Activated CD8-positive, alpha-beta memory T cell treated with anti-CD3 and anti-CD28 coated beads for 4 hours (primary cell): ENCODE measurements at regions not wholly inside any gene's neighbourhood (a gene's known extent, or its start where the extent isn't known, plus 50 kb on each side); places are given as distances from the start of the nearest gene placed in this dataset.
"Not testable (repeated sequence)": the region's sequence is repeated elsewhere in the genome, so short reads cannot be mapped to it uniquely, and the experiment has no call there.

ENCODE experiments used
- DNase-seq, 2 donors: peaks; one replicate each; pipeline ENCODE4 v3.0.0-alpha.2; 2020; ENCODE audit warnings: low read depth in 2 of 2

DNA sequence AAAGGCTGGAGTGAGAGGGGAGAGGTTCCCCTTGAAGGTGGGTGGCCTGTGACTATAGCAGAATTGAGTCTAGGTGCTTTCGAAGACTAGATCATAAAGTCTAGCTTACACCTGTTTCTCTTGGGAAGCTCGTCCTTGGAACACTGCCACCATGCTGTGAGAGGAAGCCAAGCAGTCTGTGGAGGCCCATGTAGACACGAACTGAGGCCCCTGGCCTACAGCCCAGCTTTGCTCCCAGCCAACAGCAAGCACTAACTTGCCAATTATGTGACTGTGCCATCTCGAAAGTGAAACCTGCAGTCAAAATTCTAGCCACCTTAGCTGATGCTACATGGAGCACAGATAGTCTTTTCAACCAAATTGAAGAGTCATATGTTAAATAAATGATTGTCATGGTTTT is 190.5 kb upstream of the NECTIN3 start:
- DNase-seq, result no peak

DNA sequence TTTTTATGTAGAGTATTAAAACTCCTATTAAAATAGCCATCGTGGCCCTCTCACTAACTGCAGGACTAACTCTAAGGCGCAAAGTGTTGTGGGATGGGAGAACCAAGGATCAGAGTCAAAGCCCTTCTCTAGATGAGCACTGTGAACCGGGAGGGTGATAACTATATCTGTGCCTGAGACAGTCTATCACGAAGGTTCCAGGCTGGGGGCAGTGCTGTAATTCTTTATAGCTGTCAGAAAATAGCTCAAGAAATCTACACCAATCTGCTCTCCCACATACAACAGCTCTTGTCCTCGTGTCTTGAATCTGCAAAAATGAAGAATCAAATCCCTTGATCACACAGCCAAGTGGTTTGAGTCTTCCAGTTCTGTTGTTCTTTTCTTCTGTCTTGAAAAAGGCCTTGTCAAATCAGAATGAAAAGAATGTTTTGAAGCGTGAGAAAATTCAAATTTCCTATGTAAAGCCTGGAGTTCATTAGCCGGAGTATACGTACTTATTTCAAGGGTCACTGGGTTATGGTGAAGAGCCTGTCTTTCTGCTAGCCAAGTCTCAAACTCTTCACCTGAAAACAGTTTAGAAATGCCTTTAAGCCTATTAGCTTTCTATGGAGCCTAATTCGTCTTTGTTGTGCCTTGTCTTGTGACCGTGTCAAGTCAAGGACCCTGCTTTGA is 185.3 kb upstream of the NECTIN3 start:
- no peak for DNase-seq

DNA sequence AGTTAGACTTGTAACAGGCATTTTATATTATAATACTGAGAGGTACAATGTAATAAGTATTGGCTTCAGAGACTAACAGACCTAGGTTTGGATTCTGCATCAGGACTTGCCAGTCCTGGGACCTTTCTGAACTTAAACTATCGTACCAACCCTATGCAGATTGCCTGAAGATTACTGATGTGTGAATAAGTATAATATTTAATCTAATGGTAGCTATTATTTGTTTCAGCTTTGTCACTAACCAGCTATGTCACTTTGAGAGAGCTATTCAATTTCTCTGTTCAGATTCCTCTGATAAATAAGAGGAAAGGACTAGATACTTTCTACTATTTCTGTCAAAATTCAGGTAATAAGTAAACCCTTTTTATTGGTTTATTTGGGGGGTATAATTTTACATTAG is 184.4 kb upstream of the NECTIN3 start:
- DNase-seq, result no peak

DNA sequence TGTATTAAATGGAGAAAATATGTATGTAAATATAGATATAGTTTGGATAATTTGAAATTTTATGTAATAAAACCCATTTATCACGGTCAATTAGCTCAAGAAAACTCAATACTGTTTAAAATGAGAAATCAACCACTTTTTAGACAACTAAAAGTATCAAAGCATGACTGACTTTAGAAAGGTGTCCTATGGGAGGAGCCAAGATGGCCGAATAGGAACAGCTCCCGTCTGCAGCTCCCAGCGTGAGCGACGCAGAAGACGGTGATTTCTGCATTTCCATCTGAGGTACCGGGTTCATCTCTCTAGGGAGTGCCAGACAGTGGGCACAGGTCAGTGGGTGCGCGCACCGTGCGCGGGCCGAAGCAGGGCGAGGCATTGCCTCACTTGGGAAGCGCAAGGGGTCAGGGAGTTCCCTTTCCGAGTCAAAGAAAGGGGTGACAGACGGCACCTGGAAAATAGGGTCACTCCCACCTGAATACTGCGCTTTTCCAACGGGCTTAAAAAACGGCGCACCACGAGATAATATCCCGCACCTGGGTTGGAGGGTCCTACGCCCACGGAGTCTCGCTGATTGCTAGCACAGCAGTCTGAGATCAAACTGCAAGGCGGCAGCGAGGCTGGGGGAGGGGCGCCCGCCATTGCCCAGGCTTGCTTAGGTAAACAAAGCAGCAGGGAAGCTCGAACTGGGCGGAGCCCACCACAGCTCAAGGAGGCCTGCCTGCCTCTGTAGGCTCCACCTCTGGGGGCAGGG is 182.8 kb upstream of the NECTIN3 start:
- DNase-seq, result not testable (repeated sequence)

DNA sequence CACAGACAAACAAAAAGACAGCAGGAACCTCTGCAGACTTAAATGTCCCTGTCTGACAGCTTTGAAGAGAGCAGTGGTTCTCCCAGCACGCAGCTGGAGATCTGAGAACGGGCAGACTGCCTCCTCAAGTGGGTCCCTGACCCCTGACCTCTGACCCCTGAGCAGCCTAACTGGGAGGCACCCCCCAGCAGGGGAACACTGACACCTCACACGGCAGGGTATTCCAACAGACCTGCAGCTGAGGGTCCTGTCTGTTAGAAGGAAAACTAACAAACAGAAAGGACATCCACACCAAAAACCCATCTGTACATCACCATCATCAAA is 182.3 kb upstream of the NECTIN3 start:
- DNase-seq, result not testable (repeated sequence)

DNA sequence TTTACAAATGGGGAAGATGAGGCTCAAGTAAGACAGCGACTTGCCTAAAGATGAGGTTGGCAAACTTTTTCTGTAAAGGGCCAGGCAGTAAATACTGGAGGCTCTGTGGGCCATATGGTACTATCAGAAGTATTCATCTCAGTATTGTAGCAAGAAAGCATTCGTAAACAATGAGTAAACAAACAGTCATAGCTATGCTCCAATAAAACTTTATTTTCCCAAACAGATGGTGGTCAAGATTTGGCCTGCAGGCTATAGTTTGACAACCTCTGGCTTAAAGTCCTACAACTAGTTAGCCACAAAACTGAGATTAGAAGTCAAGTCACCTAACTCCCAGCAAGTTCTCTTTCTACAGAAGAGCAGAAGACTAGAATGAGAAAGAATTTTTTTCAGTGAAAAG is 177.0 kb upstream of the NECTIN3 start:
- DNase-seq, result no peak

DNA sequence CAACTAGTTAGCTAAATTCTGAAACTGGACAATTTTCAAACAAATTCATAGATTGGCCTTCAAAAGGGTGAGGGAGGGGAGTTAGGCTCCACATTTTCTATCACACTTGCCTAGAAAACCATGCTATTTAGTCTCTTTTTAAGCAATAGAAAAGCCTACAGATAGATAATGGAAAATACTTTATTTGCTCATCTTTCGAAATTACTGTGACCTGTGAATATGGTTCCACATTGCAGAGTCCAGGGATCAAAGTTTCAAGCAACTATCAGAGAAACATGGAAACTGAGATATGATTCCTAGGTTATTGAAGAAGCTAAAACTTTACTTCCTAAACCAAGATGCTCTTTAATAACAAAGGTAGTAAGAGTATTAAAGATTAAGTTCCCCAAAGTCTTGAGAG is 176.6 kb upstream of the NECTIN3 start:
- DNase-seq, result no peak

DNA sequence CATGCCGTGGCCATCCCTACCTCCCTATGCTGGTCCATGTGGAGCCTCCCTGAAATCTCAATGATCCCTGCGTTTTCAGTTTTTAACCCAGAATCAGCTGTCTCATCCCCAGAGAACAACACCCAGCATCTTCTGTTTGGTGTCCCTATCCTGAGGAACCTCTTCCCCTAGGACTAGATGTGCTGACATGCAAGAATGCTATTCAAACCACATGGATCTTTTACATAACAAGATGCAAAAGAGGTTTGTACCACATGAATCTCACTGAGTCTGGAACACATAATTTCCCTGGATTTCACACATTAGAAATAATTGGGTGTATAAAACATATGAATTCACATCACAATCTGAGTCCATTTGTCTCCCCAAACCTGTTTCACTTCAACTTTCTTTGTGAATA is 174.6 kb upstream of the NECTIN3 start:
- no peak for DNase-seq

DNA sequence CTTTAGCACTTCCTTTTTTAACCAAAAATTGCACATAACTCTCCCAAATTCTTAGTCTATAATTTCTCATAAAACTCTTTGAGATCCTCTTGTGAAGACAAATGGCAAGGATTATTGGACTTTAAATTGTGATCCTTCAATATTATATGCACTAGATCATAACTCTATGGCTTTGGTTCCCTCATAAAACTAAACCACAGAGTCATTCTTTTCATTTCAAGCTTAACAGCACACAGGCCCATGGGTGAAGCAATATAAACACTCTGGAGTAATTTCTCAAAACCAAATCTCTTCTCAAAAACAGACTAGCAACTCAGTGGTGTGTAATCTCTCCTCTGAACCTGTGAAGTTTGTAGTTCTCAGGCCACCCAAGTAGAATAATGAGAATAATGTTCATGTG is 171.0 kb upstream of the NECTIN3 start:
- DNase-seq, result no peak

DNA sequence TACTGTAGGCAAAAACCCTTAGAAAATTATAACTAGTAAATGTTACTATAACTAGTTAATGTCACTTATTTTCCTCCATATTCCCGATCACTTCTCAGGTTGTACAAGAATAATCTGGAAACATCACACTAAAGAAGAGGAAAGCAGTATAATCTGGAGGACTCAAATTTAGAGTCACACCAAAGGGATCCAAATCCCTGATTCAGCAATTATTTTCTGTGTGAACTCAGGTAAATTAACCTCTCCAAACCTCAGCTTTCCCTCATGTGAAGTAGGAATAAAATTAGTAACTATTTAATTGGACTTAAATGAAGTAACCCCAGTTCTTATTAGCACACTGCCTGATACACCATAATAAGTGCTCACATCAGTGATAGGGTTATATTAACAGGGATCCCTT is 170.1 kb upstream of the NECTIN3 start:
- DNase-seq, result no peak

DNA sequence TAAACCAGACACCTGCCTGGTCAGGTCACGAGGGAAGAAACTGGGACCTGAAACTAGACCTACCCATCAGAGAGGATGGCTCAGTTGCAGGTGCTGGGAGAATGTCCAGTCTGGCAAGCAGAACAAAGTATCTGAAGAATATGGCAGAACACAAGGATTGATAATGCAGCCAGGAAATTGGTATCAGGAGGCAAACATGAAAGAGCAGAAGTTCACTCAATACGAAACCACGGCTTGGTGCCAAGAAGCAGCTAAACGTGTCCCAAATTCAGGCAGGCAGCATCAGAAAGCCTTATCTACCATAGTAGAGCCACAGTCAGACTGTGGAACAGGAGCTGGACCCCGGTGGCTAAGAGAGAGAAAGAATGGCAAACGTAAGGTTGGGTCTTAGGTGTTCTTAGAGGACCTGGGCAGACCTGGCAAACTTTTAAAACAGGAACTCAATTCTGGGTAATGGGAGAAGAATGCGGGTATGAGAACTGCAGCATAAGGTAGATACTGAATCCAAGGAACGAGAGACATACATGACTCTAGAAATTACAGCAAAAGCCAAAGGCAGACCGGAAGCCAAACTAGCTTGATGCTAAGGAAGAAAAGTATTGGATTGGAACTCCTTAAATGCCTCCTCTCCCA is 169.0 kb upstream of the NECTIN3 start:
- DNase-seq, result no peak

DNA sequence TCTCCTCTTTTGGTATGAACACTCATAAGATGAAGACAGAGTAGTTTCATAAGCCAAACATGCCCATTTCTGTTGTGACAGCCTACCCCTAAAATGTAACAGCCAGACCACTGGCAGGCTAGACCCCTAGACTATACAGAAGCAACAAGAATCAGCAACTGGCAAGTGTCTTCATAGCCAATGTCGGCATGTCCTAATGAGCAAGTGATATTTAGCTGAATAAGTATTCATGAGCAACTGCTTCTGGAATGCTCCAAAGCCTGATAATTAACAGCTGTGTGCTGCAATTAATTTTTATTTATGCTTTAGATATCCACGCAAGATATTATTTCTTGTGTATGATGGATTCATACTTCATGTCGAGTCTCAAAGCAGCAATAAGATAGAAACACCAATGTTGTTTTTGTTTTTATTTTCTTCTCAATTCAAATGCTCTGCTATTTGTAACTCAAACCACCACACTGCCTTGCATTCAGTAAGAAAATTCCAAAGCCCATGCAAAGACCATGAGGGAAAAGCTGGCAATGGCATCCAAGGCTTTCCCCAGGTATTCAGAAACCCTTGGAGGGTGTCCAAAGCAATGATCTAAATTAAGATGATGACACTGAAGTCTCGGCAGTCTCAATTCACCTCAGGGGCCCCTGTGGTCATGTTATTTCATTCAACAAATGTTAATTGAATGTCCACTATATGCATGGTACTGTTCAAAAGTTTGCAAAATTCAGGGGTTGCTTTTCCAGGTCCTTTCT is 167.7 kb upstream of the NECTIN3 start:
- no peak for DNase-seq

DNA sequence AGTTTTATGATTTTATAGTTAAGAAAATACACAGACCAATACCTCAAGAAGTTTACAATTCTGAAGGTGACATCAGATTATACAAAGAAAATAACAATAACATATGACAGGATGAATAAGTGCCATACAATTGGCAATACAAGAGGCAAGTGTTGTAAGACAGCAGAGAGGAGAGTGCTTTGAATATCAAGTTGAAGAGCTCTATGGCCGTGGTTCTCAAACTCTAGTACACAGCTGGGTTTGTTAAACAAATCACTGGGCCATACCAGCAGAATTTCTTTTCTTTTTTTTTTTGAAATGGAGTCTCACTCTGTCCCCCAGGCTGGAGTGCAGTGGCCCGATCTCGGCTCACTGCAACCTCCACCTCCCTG is 167.1 kb upstream of the NECTIN3 start:
- DNase-seq, result no peak

DNA sequence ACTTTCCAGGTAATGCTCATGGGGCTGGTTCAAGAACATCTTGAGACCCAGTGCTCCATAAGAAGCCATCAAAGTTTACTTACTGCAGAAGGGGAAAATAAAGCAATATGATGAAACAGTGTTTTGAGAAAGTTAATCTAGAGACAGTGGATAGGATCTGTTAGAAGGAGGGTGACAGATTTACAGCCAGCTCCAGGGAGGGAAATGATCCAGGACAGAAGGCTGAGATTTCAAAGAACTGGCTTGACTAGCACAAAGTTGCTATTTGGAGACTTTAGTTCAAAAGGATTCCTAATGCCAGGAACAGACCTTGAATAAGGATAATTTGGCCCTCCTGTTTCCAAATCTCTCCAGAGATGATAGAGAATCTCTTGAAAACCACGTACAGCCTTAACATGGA is 166.5 kb upstream of the NECTIN3 start:
- no peak for DNase-seq

DNA sequence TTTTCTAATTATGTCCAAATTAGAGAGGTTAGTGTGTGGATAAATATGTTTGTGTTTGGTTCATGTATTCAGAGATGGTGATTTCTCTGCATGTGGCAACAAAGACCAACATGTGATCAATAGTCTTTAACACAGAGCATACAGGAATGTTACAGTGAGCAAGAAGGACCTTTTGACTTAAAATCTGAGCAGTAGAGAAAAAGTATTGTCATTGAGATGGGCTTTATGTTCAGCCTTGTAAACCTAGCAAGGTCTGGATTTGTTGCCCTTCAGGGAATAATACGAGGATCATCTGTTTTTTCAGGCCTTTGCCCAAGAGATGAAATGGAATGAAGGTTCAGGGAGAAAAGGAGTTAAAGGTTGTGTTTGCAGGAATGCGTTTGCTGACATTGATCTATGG is 161.8 kb upstream of the NECTIN3 start:
- no peak for DNase-seq

DNA sequence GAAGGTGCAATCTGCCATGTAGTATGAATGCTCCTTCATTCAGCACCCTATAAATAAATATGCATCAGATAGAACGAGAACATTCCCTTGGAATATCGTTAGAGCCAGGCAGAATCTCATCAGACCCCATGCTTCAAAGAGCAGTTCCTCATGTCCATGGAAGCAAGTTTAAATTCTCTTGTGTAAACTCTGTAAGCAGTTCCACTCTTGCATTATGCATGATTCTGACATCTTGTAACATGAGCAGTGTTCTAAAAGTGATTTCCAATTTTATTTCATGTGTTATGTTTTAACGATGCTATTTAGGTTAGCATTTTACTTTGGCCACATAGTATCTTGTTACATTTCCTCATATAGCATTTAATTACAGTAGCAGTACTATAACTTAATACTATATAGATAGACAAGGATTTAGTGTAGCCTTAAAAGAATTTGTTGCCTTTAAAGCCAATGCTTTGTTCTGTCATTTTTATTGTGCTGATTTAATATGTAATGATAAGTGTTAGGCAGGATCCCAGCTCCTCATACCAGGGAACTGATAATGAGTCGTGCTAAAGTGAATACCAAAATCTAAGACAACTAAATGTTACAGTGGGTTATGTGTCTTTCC is 161.2 kb upstream of the NECTIN3 start:
- no peak for DNase-seq

DNA sequence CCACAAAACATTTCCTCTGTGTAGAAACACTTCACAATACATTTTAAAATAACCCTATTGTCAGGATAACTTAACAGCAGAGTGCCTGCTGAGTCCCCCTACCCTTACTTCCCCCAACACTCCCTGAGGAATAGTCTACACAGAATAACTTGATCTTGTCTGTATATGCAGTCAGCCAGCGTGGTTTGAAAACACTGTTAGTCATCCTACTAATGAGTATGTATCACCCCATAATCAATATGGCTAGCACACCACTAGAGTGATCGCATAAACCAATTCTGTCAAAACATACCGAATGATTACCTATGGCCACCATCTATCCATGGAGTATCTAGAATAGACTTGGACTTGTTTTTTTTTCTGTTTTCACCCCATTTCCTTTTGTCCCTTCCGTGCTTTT is 152.7 kb upstream of the NECTIN3 start:
- no peak for DNase-seq

DNA sequence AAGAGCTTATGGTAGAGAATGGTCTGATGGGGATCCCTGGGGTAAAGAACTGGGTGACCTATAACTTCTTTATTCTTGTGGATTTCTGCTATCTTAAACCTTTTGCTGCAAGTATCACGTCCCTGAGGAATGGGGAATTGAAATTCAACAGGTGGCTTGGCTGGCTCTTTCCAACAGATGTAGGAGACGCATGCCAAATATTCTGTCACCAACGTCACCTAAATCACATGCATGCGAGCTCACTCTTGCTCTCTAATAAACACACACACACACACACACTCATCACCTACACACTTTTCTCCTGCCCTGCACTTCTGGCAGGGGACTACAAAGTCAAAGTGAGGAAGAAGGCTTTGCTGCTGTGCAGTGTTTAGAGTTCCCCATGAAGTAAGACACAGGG is 145.8 kb upstream of the NECTIN3 start:
- DNase-seq, result no peak

DNA sequence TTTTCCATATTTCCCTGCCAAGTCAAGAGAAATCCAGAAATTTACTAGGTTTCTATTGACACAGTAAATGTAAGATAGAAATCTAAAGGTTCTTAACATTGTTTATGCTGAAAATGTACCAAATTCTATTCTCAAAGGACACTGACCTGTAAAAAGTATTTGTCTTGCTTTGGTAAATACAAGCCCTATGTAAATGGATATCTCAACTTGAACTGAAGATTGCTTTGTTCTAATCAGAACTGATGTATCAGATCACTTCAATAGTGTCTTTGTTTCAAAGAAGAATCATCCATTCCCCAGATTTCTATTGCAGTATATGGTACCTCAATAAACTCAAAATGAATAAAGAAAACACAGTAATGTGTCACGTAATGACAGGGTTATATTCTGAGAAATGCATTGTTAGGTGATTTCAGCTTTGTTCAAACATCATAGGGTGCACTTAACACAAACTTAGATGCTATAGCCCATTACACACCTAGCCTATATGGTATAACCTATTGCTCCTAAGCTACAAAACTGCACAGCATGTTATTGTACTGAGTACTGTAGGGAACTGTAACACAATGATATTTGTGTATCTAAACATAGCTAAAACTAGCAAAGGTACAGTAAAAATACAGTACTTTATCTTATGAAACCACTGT is 143.5 kb upstream of the NECTIN3 start:
- DNase-seq, result no peak

DNA sequence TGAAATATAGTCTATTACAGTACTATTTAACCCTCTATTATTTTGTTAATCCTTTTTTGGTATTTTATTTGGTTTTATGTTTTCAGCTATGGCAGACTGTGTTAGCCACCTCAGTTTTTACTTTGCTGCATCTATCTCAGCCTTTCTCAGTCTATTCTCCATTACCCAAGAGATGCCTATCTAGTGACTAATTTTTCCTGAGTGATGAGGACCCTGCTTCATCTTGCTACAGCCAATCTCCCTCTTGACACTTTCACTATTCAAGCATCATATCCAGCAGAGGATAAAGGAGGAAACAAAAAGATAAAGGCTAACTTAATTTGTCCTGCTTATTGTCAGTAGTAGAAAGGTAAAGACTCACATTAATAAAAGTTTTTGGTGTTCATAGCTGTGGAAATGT is 141.8 kb upstream of the NECTIN3 start:
- no peak for DNase-seq

DNA sequence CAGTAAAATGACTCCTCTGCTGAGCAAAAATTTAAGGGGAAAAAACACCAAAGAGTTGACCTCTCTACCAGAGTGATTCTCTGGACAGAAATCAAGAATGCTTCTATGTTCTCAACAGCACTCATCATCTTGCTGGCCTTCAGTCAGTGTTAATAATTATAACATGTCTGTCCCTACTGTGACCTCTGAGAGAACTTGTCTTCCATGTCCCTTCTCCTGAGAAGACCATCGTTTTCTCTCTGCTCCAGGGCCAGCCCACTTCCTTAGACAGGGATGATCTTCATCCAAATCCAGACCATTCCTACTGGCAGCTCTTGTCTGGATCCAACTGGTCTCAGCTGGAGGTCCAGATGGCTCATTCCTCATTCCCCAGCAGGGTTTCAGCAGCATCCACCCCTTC is 139.0 kb upstream of the NECTIN3 start:
- no peak for DNase-seq
